ENCODE measurements at regions not wholly inside any gene's neighbourhood (a gene's known extent, or its start where the extent isn't known, plus 50 kb on each side); places are given as distances from the start of the nearest gene placed in this dataset.
A peak's percentile ranks its signal among the peaks of the same experiment; 100 is the strongest.
"Not testable (repeated sequence)": the region's sequence is repeated elsewhere in the genome, so short reads cannot be mapped to it uniquely, and the experiment has no call there.

- no peak for DNase-seq
Measured at GRCh38 chrX:55813150-55813549, 95.6 kb downstream of the RRAGB start.

DNA sequence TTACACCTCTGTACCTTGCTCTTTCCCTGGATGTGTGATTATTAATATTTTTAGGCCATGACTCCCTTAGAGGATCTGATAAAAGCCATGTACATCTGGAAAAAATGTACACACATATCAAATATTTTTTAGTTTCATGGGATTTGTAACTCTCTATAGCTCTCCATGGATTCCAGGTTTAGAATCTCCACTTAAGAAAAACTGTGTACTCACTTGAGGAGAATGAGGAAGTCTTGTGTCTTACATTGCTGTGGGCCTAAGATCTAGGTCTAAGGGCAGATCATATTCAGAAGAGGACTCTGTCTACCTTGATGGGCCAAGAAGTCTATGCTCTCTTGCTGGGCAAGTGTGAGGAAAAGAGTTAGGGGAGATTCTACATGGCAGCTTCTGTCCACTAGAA lies 98.0 kb downstream of the RRAGB start:
- no peak for DNase-seq

GRCh38 chrX:55816023-55816422 lies 98.5 kb downstream of the RRAGB start:
- no peak for DNase-seq

- no peak for DNase-seq
Measured at GRCh38 chrX:55818673-55819375, 101.3 kb downstream of the RRAGB start.

GRCh38 chrX:55839485-55839884 lies 121.9 kb downstream of the RRAGB start:
- no peak for DNase-seq

DNA sequence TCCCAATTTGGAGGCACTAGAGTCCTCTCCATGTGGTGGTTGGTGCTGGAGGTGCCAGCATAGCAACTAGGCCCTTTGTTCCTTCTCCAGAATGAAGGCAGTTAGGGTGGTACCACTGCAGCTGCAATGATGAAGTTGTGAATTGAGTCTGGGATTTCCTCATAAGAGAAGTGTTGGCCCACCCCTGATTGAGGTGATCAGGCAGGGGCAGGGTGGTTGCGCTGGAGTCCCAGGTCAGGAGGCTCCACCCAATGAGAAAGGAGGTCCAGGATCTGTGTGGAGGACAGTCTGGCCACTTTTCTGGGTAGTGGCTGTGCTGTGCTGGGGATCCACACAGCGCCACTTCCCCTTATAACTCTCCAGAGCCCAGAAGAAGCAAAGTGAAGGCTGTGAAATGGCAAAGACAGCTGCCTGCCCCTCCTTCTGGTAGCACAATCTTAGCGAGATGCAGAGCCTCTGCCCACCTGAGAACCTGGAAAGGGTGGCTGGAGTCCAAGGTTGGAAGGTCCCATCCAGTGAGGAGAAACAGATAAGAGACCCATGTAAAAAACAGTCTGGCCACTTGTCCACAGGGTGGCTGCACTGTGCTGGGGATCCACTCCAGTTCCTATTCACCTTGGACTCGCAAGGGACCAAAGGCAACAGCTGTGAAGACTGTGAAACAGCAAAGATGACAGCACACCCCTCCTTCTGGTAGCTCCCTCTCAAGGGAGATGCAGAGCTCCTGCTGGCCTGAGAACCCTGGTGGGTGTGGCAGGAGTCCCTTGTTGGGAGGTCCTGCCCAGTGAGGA lies 124.6 kb downstream of the RRAGB start:
- DNase-seq: no peak

- DNase-seq: not testable (repeated sequence)
Measured at GRCh38 chrX:55866779-55867178, 149.2 kb downstream of the RRAGB start.

DNA sequence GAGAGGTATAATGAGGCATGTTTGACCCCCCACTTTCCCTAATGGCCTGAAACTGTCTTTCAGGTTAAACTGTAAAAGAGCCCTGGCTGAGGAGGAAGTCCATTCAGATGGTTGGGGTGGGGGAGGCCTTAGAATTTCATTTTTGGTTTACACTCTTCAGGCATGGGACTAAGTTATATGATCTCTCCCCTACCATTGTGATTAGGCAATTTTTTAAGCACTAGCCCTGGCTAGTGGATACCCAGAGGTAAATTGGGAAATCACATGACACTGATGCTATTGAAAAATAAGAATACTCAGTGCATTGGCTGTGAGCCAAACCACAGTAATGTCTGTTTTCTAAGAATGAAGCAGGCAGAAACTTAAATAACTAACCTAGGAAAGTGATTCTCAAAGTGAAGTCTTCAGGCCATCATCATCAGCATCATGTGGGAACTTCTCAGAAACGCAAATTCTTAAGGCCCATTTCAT lies 149.7 kb downstream of the RRAGB start:
- DNase-seq: no peak

- no peak for DNase-seq
Measured at GRCh38 chrX:55867708-55868107, 150.2 kb downstream of the RRAGB start.

- no peak for DNase-seq
Measured at GRCh38 chrX:55874807-55875206, 157.3 kb downstream of the RRAGB start.

DNA sequence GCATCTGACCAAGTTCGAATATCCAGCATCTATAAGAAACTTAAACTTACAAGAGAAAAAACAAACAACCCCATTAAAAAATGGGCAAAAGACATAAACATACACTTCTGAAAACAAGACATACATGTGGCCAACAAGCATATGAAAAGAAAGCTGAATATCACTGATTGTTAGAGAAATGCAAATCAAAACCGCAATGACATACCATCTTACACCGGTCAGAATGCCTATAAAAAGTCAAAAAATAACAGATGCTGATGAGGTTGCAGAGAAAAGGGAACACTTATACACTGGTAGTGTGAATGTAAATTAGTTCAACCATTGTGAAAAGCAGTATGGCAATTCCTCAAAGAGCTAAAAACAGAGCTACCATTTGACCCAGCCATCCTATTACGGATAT lies 166.0 kb downstream of the RRAGB start:
- not testable (repeated sequence) for DNase-seq

DNA sequence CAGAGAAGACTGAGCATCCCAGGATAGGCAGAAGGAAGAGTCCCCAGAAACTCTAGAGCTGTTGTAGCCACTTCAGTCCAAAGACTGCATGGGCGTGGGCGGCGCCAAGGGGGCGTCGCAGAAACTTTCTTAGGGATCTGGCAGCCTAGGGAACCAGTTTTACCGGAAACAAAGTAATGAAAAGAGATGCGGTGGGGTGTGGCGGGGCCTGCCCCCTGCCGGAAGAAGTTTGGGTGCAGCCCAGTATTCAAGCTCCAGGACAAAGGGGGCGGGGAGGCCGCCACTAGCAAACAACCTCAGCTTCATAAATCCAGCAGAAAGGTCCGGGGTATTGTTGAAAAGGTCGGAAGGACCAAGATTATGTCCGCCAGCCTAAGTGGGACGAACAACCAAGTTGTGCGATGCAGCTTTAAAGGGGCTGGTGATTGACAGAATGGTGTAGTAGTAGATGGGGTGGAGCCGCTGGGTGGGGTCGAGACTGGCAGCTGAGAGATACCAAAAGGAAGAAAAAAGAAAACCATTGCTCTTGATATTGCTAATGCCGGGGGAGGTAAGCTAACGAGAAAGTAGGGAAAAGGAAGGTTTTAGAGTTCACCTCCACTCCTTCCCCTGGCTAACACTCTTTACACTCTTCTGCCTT lies 190.5 kb downstream of the RRAGB start:
- DNase-seq: peak; percentile 34

- DNase-seq: no peak
Measured at GRCh38 chrX:55908661-55909212, 191.2 kb downstream of the RRAGB start.

DNA sequence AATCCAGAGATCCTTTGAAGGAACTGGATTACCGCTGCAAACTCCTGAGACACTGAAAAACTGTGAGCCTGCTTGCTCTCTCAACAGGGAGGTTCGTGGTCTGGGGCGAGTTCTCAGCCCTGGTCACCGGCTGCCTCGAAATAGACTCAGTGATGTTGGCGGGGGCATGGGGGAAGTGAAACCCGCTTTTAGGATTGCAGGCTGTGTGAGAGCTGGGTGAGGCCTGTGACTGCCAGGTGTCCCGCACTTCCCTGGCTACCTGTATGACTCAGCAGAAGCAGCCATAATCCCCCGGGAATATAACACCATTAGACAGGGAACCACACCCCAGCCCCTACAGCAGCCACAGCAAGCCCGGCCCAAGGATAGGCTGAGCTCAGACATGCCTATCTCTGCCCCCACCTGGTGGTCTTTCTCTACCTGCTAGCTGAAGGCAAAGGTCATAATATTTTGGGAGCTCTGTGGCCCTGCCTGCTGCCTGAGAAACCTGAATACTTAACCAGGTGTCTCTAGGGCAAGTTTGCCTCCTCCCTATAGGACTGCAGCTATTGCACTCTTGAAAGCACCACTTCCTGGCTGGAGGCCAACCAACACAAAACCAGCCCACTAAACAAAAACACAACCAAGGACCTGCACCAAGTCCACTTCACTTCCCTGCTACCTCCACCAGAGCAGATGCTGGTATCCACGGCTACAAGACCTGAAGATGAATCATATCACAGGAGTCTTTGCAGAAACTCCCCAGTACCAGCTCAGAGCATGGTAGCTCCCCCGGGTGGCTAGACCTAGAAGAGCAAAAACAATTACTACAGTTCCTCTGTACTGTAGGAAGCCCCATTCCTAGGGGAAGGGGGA lies 202.0 kb downstream of the RRAGB start:
- no peak for DNase-seq

- DNase-seq: no peak
Measured at GRCh38 chrX:55924574-55924973, 207.0 kb downstream of the RRAGB start.

DNA sequence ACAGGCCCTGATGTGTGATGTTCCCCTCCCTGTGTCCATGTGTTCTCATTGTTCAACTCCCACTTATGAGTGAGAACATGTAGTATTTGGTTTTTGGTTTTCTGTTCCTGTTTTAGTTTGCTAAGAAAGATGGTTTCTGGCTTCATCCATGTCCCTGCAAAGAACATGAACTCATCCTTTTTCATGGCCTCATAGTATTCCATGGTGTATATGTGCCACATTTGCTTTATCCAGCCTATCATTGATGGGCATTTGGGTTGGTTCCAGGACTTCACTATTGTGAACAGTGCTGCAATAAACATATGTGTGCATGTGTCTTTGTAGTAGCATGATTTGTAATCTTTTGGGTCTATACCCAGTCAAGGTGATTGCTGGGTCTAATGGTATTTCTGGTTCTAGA lies 211.0 kb downstream of the RRAGB start:
- DNase-seq: not testable (repeated sequence)

All from T1000 (cell line).